Adipose tissue (tissue), 3 donors: ENCODE measurements at regions not wholly inside any gene's neighbourhood (a gene's known extent, or its start where the extent isn't known, plus 50 kb on each side); places are given as distances from the start of the nearest gene placed in this dataset.

Experiments
- H3K27ac ChIP-seq: one replicate; pipeline ENCODE4 v1.5.1; 2013; ENCODE audit warnings: low read depth, low read length
- WGBS, 3 donors: extraction: QIAGEN DNeasy Blood & Tissue Kit; methylation state at CpG; one replicate each; pipeline ENCODE4 v1.1.7; 2013; 5-methylcytosine and 5-hydroxymethylcytosine counted together
- donor health status: healthy with polysubstance abuse.
- donor health status: Bipolar disorder and iron deficiency.
- donor health status: healthy.

DNA sequence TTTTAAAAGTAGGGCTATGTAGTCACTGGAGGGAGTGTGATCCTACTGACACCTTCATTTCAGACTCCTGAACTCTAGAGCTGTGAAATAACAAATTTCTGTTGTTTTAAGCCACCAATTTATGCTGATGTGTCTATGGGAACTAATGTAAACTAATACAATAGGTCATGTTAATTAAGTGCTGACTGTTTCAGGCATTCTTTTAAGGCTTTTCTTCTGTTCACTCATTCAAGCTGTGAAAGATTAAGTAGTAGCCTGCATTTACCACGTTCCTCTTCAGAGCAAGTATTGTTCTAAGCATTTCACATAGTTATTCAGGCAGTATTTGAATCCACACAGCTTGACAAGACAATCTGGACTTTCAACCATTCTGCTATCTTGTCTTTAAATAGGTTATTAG is 1135.0 kb downstream of the SLITRK1 start:
- H3K27ac ChIP-seq, result no peak overlapping the region
- 26 to 64% (median 44%) methylated on average over 1 of the region's 1 CpG for WGBS, 3 donors

DNA sequence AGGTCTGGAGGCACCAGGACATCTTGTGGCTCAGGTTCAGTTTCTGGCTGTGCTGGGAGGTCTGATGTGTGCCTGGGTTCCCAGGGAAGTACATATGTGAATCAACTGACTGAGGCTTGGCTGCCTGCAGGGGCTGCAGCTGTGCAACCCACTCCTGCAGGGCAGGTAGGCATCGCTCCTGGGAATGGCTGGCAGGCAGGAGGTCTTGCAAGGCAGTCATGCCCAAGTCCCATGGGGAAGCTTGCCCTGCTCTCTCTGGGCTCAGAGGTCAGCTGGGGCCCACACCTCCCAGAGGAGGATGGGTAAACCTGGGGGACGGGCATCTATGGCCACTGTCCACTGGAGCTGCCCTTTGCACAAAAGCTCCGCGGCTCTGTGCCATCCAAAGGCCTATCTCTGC is 1141.8 kb downstream of the SLITRK1 start:
- 72 to 93% (median 85%) methylated on average over 4 of the region's 4 CpGs for WGBS, 3 donors
- no peak overlapping the region for H3K27ac ChIP-seq

DNA sequence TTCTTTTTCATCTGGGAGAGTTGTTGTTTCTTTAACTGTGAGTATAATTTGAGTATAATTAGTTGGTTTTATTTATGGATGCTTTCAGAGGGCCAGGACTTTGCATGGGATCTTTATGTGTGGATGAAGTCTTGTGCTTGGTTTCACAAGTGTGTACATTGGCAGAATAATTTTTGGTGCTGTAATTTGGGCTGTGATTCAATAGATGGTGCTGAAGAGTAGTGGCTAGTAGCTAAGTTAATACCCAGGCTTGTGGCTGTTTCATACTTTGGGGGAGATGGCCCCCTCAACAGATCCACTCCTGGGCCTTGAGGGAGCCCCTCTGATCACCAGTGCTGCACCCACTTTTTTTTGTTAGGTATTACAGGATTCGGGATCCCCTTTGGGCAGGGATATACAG is 1142.4 kb downstream of the SLITRK1 start:
- WGBS, 3 donors, result 79 to 86% (median 82%) methylated on average over 1 of the region's 1 CpG
- no peak overlapping the region for H3K27ac ChIP-seq

DNA sequence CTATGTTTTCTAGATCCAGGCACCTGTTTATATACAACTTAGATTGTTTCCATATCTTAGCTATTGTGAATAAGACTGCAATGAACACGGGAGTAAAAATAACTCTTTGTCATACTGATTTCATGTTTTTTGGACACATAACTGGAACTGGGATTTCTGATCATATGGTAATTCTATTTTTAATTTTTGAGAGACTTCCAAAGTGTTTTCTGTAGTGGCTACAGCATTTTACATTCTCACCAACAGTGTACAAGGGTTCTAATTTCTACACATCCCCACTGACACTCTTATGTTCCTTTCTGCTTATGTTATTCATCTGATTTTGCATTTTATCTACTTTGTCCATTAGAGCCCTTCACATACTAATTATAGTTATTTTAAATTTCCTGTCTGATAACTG is 1152.9 kb downstream of the SLITRK1 start:
- WGBS, 3 donors, result 68 to 73% (median 70%) methylated on average over 1 of the region's 1 CpG
- H3K27ac ChIP-seq, result no peak overlapping the region

DNA sequence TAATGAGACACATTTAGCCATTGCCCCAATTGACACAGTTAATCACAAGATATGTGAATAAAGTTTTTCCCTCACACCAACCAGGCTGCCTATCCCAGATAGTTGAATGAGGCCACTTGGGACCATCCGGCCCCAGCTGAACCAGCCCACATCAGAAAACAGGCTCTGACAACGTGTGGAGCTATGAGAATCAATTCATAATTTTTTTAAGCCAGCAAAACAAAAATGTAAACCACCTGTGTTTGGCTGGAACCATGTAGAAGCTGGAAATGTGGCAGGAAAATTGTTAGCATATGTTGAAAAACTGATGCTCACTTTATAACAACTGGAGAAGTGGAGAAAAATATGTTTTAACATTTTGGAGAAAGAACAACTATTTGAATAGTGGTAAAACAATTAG is 1161.3 kb downstream of the SLITRK1 start:
- H3K27ac ChIP-seq, result no peak overlapping the region
- 48 to 66% (median 59%) methylated on average over 2 of the region's 2 CpGs for WGBS, 3 donors

DNA sequence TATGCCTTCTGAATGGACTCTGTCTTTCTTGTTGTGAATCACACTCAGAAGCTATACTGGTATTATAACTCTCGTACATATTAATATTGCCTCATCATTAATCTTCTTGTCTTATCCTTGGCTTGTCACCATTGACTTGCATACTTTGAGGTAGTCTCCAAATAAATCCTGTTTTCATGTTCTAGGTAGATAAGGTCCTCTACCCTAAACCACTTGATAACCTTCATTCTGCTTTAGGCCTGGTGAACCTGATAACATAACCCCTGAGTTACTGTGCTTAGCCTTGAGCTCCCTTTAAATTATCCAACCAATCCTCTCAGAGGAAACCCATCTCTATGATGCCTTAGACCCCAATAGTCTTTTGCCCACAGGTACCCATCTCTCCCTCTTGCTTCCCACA is 1162.3 kb downstream of the SLITRK1 start:
- no peak overlapping the region for H3K27ac ChIP-seq
- 38 to 87% (median 79%) methylated on average over 1 of the region's 1 CpG for WGBS, 3 donors

DNA sequence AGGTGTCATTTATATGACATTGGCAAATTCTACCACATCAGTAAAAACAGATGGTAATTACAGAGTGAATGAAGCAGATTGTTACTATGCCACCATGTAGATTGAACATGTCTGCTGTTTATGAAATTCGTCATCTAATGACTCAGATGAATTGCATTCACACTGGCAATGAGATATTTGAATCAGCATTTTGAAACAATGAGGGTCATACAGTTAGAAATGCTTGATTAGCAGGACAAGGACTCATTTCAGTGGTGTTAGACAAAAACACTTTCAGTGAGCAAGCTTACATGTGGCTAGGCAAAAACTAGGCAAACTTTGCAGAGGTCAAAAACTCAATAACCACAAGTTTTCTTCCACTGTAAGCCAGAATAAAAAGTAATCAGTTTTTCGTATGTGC is 1165.0 kb downstream of the SLITRK1 start:
- H3K27ac ChIP-seq, result no peak overlapping the region
- WGBS, 3 donors, result 74 to 87% (median 76%) methylated on average over 2 of the region's 2 CpGs

DNA sequence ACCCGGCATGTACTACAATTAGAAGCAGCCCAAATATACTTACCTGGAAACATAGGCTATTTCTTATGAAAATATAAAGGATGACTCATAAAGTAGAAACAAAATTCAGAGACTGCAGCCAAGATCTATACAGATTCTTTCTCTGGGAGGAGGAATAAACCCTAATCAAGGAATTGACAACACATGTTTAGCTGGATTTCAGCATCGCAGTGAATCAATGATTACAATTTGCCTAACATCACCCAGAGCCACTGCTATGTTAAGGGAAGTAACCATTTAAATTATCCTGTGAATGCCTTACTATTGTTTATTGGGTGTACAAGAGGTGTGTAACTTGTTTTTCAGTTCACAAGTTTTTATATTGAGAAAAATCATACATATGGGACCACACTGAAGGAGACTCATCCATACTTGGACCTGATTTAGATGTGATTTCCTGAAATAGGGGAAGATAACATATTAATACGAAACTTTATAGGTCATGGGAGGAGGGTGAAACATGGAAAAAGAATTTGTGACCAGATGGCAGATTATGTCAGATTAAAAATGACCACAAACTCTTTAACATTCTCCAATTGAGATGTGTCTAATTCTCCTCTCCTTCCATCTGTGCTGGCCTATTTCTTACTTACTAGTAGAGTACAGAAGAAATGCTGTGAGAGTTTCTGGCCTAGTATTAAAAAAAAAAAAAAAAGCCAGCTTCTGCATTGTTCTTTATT is 1168.4 kb downstream of the SLITRK1 start:
- 75 to 86% (median 80%) methylated on average over 3 of the region's 3 CpGs for WGBS, 3 donors
- no peak overlapping the region for H3K27ac ChIP-seq

DNA sequence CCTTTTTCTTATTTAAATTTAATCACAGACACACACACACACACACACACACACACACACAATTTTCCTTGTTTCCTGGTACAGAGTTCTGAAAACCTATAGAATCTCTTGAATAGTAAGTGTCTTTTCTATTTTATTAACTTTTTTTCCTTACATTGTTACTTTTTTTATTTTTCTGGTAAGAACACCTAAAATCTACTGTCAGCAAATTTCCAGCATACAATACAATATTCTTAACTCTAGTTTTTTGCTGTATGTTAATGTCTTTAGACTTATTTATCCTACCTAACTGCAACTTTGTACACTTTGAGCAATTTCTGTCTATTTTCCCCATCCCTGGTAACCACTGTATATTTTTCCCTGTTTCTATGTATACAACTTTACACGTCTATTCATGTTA is 1179.8 kb downstream of the SLITRK1 start:
- WGBS, 3 donors, result 83 to 87% (median 84%) methylated on average over 1 of the region's 1 CpG
- H3K27ac ChIP-seq, result no peak overlapping the region

DNA sequence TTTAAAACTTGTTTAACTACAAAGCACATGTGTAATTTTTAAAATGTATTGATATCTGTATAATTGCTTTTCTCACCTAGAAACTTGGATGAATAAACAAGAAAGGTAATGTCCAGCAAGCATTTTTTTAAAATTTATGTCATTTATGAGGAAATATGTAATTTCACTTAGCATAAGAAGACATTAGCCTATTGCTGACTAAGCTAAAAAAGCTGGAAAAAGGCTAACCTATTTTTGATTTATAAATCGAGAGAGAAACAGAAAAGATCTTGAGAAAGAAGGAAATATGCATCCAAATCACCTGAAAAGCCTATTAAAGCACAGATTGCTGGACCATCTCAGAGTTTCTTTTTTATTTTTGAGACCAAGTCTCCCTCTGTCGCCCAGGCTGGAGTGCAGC is 1181.3 kb downstream of the SLITRK1 start:
- no peak overlapping the region for H3K27ac ChIP-seq
- WGBS, 3 donors, result 67 to 87% (median 79%) methylated on average over 2 of the region's 2 CpGs

DNA sequence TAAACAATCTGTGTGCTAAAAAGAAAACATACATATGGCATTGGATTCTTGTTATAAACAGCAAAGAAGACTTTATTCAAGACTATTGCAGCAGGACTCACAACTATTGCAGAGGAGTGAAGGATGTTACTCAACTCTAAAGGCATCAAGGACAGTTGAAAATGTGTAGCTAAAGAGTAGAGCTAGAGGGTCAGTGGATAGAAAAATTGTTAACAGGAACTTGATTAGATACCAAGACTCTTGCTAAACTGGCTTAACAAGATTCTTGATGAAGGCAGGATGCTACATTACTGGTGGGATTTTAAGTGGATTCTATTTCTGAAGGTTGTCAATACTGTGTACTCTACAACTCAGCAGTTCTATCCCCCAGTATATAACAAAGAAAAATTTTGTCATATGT is 1183.3 kb downstream of the SLITRK1 start:
- H3K27ac ChIP-seq, result no peak overlapping the region

DNA sequence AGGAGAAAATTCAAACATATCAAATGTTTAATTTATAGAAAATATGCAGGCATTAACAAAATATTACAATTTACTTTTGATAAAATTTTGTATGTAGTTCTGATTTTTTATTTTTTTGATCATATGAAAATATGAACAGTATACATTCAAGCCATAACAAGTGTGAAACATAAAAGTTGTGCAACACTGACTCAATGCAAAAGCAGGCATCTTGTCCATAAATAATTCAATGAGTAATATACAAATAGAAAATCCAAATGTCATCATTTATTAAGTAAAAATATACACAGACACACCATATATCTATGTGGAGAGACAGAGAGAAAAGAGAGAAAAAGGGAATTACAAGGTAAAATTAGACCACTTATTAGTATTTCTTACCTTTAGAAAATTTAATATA is 1183.9 kb downstream of the SLITRK1 start:
- no peak overlapping the region for H3K27ac ChIP-seq

DNA sequence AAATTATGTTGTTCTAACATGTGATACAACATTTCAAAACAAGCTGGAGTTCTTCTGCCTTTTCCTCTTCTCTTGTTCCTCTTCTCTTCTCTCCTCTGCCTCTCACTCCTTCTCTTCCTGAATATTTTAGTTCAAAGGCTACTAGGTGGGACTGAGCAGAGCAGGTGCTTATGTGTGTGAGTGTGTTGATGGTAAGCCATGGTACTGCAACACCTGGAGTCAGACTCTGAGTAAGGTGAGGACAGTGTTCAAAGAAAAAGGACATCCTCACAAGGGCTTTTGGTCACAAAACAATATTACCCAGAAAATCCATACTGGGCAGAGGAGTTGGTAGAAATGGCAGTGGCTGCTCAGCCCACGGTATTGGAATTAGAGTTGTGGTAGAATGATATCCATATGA is 1188.7 kb downstream of the SLITRK1 start:
- 81 to 84% (median 82%) methylated on average over 1 of the region's 1 CpG for WGBS, 3 donors
- H3K27ac ChIP-seq, result no peak overlapping the region

DNA sequence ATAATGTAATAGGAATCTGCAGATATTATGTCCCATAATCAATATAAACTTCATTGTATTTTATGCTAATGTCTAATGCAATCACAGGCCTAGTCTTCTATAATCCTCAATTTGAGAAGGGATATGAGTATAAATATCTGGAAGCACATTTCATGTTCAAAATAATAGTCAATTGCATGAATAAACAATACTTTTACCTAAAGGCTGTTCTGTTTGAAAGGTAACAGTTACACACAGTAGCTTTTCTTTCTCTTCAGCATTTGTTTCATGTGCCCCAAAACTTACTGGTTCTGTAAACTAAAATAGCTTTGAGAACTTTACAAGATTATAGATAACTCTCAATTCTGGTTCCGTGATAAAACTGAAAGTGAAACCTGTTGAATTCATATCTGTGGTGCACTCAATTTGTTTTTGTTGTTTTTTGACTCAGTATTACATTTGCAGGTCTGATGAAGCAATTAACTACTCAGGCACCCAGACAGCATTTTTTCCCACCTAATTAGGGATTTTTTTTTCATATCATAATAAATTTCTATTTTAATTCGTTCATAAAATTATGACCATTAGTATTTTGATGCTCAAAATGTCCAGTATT is 1193.8 kb downstream of the SLITRK1 start:
- no peak overlapping the region for H3K27ac ChIP-seq
- WGBS, 3 donors, result 17 to 20% (median 19%) methylated on average over 2 of the region's 2 CpGs

DNA sequence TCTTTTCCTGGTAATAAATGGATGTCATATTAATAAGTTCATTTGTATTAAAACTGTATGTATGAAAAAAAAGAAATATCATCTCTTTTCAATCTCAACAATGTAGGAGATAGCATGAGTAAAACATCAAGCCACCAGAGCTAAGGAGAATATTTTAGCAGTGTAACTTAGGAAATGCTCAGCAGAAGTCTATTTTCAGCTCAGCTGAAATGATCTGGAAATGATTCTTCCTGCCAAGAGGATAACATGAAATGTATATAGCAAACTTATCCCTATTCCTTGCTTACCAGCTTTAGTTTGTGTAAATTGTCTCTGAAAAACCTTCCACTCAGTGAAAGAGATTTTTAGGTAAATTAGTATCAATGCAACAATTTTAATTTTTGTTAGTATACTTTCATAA is 1194.4 kb downstream of the SLITRK1 start:
- H3K27ac ChIP-seq, result no peak overlapping the region

DNA sequence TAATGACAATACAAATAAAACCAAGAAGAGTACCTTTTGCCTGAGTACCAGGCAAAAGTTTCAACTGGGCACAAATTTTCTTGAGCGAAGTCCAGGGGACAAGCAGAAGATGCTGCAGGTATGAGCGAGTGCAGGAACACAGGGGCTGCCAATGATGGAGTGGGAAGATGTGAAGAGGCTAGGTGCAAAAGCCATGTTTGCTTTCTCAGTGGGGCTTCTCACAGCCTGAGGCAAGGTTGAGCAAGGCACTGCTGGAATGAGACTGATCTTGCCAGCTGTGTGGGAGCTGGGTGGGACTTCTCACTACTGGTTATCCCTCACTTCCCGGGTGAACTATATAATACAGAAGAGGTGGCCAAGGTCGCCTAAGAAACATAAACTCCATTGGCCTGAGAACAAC is 1200.7 kb downstream of the SLITRK1 start:
- H3K27ac ChIP-seq, result no peak overlapping the region
- WGBS, 3 donors, result 51 to 71% (median 58%) methylated on average over 4 of the region's 4 CpGs

DNA sequence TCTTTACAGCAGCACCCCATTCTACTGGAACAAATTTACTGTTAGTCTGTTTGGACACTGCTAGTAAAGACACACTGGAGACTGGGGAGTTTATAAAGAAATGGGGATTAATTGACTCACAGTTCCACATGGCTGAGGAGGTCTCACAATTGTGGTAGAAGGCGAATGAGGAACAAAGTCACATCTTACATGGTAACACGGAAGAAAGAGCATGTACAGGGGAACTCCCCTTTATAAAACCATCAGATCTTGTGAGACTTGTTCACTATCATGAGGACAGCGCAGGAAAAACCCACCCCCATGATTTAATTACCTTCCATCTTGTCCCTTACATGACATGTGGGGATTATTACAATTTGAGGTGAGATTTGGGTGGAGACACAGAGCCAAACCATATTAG is 1204.2 kb downstream of the SLITRK1 start:
- no peak overlapping the region for H3K27ac ChIP-seq
- 81 to 88% (median 84%) methylated on average over 3 of the region's 3 CpGs for WGBS, 3 donors

DNA sequence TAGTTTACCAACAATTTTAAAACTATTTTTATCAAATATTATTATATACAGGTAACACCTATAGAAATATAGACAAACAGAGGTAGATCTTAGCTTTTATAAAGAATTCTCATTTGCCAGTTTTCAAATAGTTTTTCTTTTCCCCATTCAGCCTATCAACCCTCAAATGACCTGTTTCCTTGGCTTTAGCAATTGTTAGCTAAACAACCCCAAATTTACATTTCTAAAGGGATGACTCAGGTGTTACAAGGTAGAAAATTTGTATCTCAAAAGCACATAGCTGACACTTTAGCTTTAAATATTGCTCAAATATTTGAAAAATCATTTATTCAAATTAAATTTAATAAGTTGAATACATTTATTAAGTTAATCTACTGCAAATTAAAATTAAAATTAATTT is 1207.2 kb downstream of the SLITRK1 start:
- no peak overlapping the region for H3K27ac ChIP-seq

DNA sequence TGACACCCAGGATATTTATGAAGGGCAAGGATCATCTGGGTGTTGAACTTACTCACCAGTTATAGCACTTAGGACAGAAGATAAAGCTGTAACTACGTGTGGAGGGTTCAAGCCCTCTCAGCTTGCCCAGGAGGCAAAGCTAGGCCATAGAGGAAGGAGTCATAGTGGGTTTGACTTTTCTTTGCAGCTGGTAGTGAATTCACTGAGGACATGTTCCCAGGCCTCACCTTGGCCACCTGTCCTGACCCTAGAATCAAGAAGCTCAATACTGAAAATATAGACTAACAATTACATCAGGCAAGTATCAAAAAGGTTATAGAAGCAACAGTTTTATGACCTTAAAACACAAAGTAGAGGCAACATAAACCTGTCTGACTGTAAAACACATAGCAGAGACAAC is 1207.7 kb downstream of the SLITRK1 start:
- no peak overlapping the region for H3K27ac ChIP-seq
- WGBS, 3 donors, result 44 to 70% (median 60%) methylated on average over 1 of the region's 1 CpG

DNA sequence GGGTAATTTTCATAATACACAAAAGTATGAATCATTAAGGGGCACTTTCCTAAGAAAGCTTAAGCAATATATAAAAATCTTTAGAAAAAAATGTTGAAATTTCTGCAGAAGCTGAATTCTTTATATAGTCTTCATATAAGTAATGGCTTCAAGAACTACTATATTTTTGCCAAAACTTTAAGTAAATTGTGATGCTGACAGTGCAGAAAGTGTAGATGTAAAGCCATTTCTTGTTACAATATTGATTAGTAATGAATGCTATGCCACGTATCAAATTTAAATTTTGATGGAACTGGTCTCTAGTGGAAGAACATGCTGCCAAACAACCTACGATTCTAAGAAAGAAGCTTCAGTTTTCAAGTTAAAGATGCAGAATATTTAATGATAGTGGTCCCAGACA is 1210.0 kb downstream of the SLITRK1 start:
- WGBS, 3 donors, result 72 to 84% (median 84%) methylated on average over 2 of the region's 2 CpGs
- H3K27ac ChIP-seq, result no peak overlapping the region

DNA sequence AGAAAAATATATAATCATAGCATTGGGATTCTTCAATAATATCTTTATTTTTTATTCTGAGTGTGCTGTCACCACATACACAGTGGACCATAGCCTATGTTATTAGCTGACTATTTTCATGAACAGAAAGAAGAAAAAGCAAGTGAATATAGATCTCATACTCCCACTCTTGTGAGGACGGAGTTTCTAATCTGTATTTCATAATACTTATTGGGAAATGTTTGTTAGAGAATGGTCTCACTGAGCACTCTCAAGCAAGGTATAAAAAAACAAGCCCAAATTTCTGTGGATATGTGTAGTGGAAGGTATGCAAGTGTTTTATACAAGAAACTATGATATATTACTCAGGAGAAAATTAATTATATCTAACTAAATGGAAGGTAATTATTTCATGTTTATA is 1218.1 kb downstream of the SLITRK1 start:
- no peak overlapping the region for H3K27ac ChIP-seq
- 33 to 52% (median 47%) methylated on average over 1 of the region's 1 CpG for WGBS, 3 donors
